ENCODE measurements at regions not wholly inside any gene's neighbourhood (a gene's known extent, or its start where the extent isn't known, plus 50 kb on each side); places are given as distances from the start of the nearest gene placed in this dataset.

- TF ChIP-seq CTCF (IDR thresholded peaks at IDR 0.05; ENCODE audit: insufficient read depth, low read length, poor library complexity, severe bottlenecking) (no peak), EZH2phosphoT487 (conservative IDR thresholded peaks at IDR 0.05; ENCODE audit: low read length) (no peak)
Observed at GRCh38 chr6:56869346-56869745, 85.6 kb upstream of the BEND6 start.
